ENCODE measurements at regions not wholly inside any gene's neighbourhood (a gene's known extent, or its start where the extent isn't known, plus 50 kb on each side); places are given as distances from the start of the nearest gene placed in this dataset.
A peak's percentile ranks its signal among the peaks of the same experiment; 100 is the strongest.

GRCh38 chr2:51490576-51491234, 458.8 kb upstream of the NRXN1 start:
- no peak for DNase-seq (ENCODE audit: low spot score)

GRCh38 chr2:51484605-51485004, 452.7 kb upstream of the NRXN1 start:
- no peak for DNase-seq (ENCODE audit: low spot score)

- no peak for DNase-seq (ENCODE audit: low spot score)
Observed at GRCh38 chr2:51483720-51484119, 451.8 kb upstream of the NRXN1 start.

- no peak for DNase-seq (ENCODE audit: low spot score)
Observed at GRCh38 chr2:51472783-51473182, 440.9 kb upstream of the NRXN1 start.

GRCh38 chr2:51472300-51472699, 440.4 kb upstream of the NRXN1 start:
- no peak for DNase-seq (ENCODE audit: low spot score)

- DNase-seq (ENCODE audit: low spot score) = no peak
Observed at GRCh38 chr2:51469102-51469501, 437.2 kb upstream of the NRXN1 start.

- DNase-seq (ENCODE audit: low spot score) = no peak
Observed at GRCh38 chr2:51465326-51465725, 433.4 kb upstream of the NRXN1 start.

- DNase-seq (ENCODE audit: low spot score) = no peak
Observed at GRCh38 chr2:51454177-51454576, 422.2 kb upstream of the NRXN1 start.

- no peak for DNase-seq (ENCODE audit: low spot score)
Observed at GRCh38 chr2:51448911-51449310, 417.0 kb upstream of the NRXN1 start.

- DNase-seq (ENCODE audit: low spot score) = no peak
Observed at GRCh38 chr2:51441786-51442185, 409.9 kb upstream of the NRXN1 start.

- no peak for DNase-seq (ENCODE audit: low spot score)
Observed at GRCh38 chr2:51424418-51424817, 392.5 kb upstream of the NRXN1 start.

GRCh38 chr2:51420511-51420910, 388.6 kb upstream of the NRXN1 start:
- no peak for DNase-seq (ENCODE audit: low spot score)

- no peak for DNase-seq (ENCODE audit: low spot score)
Observed at GRCh38 chr2:51413726-51414125, 381.8 kb upstream of the NRXN1 start.

- DNase-seq (ENCODE audit: low spot score) = no peak
Observed at GRCh38 chr2:51410331-51410730, 378.4 kb upstream of the NRXN1 start.

- DNase-seq (ENCODE audit: low spot score) = no peak
Observed at GRCh38 chr2:51409920-51410319, 378.0 kb upstream of the NRXN1 start.

GRCh38 chr2:51404226-51404625, 372.3 kb upstream of the NRXN1 start:
- no peak for DNase-seq (ENCODE audit: low spot score)

GRCh38 chr2:51401546-51401945, 369.6 kb upstream of the NRXN1 start:
- DNase-seq (ENCODE audit: low spot score) = no peak

- DNase-seq (ENCODE audit: low spot score) = no peak
Observed at GRCh38 chr2:51387235-51387634, 355.3 kb upstream of the NRXN1 start.

GRCh38 chr2:51379997-51380396, 348.1 kb upstream of the NRXN1 start:
- DNase-seq (ENCODE audit: low spot score) = peak; percentile 64

- DNase-seq (ENCODE audit: low spot score) = no peak
Observed at GRCh38 chr2:51368250-51368649, 336.3 kb upstream of the NRXN1 start.

- DNase-seq (ENCODE audit: low spot score) = no peak
Observed at GRCh38 chr2:51350100-51350499, 318.2 kb upstream of the NRXN1 start.

GRCh38 chr2:51344886-51345285, 313.0 kb upstream of the NRXN1 start:
- no peak for DNase-seq (ENCODE audit: low spot score)

GRCh38 chr2:51335087-51336058, 303.4 kb upstream of the NRXN1 start:
- DNase-seq (ENCODE audit: low spot score) = no peak
